Chondrocyte (in vitro differentiated cells): ENCODE measurements at regions not wholly inside any gene's neighbourhood (a gene's known extent, or its start where the extent isn't known, plus 50 kb on each side); places are given as distances from the start of the nearest gene placed in this dataset.

Source experiments
- DNase-seq: peaks from one replicate; pipeline ENCODE4 v3.0.0; 2021; ENCODE audit warnings: mixed read lengths, low spot score
- H3K27ac Mint-ChIP-seq: one replicate; pipeline ENCODE4 v1.8.0; 2021; ENCODE audit warnings: mild to moderate bottlenecking, moderate library complexity, mixed read lengths; ENCODE audit not compliant: unreplicated experiment
- H3K27me3 Mint-ChIP-seq: 2 replicates; pipeline ENCODE4 v1.8.0; 2021; ENCODE audit warnings: low read depth, mixed read lengths
- H3K36me3 Mint-ChIP-seq: 2 replicates; pipeline ENCODE4 v1.8.0; 2021; ENCODE audit warnings: low read depth, mixed read lengths
- H3K4me1 Mint-ChIP-seq: 2 replicates; pipeline ENCODE4 v1.8.0; 2021; ENCODE audit warnings: low read depth, mild to moderate bottlenecking, mixed read lengths
- H3K4me3 Mint-ChIP-seq: one replicate; pipeline ENCODE4 v1.8.0; 2021; ENCODE audit warnings: mild to moderate bottlenecking, moderate library complexity, mixed read lengths; ENCODE audit not compliant: unreplicated experiment
- H3K9me3 Mint-ChIP-seq: 2 replicates; pipeline ENCODE4 v1.8.0; 2021; ENCODE audit warnings: low read depth, mixed read lengths
- CTCF ChIP-seq: fragments of 200-600 bp; sonication (generic); IDR thresholded peaks from 2 replicates; pipeline ENCODE4 v1.5.0; 2021; ENCODE audit warnings: antibody characterized with exemption, mild to moderate bottlenecking, moderate library complexity

GRCh38 chr16:22670044-22670536 is 143.9 kb upstream of the HS3ST2 start:
- no peak for DNase-seq
- Mint-ChIP-seq H3K4me3 (no peak overlapping the region), H3K27me3 (peaks cover 2% of the 10 kb centered on the region), H3K27ac (no peak overlapping the region), H3K36me3 (no peaks in the 10 kb centered on the region), H3K4me1 (no peaks in the 10 kb centered on the region), H3K9me3 (no peaks in the 10 kb centered on the region)
- no peak for TF ChIP-seq CTCF

DNA sequence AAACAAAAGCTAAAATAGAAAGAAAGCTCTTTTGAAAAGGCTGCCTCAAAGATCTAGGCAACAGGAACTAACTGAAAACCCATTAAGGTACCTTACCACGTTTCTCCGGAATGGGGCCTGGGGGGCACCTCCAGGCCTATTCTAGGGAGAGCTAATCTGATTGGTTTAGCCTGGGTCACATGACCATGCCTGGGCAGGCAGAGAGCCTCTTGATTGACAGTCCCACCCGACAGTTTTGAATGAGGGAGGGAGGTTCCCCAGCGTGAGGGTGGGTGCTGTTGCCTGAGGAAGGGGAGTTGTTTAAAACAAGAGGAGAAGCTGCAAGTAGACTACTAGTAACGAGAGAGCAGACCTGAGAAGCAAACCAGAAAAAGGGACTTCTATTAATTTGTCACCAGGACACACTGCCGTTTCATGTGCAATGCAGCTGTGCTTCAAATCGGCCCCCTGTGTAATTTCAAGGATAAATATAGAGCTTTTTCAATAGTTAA is 143.4 kb upstream of the HS3ST2 start:
- Mint-ChIP-seq H3K4me1 (no peaks in the 10 kb centered on the region), H3K36me3 (no peaks in the 10 kb centered on the region), H3K4me3 (no peak overlapping the region), H3K27ac (no peak overlapping the region), H3K27me3 (peaks cover 2% of the 10 kb centered on the region), H3K9me3 (no peaks in the 10 kb centered on the region)
- no peak for TF ChIP-seq CTCF
- no peak for DNase-seq

DNA sequence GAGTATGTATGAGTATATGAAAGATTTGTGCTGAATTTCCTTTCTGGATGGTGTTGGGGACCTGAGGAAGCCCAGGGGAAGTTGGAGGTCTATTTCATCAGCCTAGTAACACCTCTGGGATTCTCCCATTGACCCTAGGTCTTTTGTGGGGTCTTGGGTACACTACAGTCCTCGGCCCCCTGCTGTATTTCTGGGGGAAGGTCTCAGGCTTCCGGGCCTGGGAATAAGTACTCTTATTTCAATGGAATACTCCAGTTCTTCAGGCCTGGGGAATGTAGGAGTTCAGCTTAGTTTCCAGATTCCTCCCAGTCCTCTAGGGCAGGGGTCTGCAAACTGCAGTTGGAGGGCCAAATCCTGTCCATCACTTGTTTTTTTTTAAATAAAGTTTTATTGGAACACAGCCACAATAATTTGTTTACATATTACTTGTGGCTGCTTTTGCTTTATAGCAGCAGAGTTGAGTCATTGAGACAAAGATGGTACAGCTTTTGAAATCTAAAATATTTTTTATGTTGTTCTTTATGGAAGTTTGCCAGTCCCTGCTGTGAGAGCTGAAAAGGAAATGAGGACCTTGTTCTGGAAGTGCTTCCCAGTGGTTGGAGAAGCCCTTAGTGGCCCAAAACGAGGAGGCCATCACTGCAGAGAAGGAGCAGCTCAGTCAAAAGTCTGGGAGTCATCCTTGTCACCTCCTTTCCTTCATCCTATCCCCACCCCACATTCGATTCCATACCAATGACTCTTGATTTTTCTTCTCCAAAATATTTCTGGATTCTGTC is 142.5 kb upstream of the HS3ST2 start:
- peaks cover 2% of the 10 kb centered on the region for H3K27me3 Mint-ChIP-seq
- no peaks in the 10 kb centered on the region for H3K9me3 Mint-ChIP-seq
- DNase-seq, result no peak

GRCh38 chr16:22672830-22673210 is 141.1 kb upstream of the HS3ST2 start:
- Mint-ChIP-seq H3K9me3 (no peaks in the 10 kb centered on the region), H3K27ac (no peak overlapping the region), H3K27me3 (peaks cover 6% of the 10 kb centered on the region), H3K36me3 (no peaks in the 10 kb centered on the region), H3K4me1 (no peaks in the 10 kb centered on the region), H3K4me3 (no peak overlapping the region)
- no peak for DNase-seq
- no peak for TF ChIP-seq CTCF

More for the DNA sequence above, 142.5 kb upstream of the HS3ST2 start:
- no peaks in the 10 kb centered on the region for H3K36me3 Mint-ChIP-seq
- H3K27ac Mint-ChIP-seq, result no peak overlapping the region
- no peak for TF ChIP-seq CTCF
- H3K4me3 Mint-ChIP-seq, result no peak overlapping the region
- no peaks in the 10 kb centered on the region for H3K4me1 Mint-ChIP-seq

DNA sequence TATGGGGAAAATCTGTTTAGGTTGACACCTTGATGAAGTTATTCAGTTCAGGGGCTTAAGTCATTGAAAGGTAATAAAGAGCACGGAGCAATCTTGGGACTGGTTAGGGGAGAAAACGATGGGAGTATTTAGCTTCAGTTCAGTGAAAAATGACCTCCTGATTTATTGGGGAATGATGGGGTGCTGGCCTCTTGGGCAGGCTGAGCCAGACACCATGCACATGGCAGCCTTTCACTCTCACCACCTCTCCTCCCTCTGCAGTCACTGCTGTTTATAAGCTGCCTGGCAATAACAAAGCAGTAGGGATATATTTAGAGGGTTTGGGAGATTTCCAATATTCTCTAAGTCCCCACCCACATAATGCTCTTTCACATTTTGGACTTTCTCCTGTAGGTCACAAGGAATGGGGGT is 140.5 kb upstream of the HS3ST2 start:
- no peak overlapping the region for H3K27ac Mint-ChIP-seq
- no peak for DNase-seq
- no peak for TF ChIP-seq CTCF
- H3K27me3 Mint-ChIP-seq, result peaks cover 4% of the 10 kb centered on the region
- H3K4me3 Mint-ChIP-seq, result no peak overlapping the region
- no peaks in the 10 kb centered on the region for H3K4me1 Mint-ChIP-seq
- no peaks in the 10 kb centered on the region for H3K9me3 Mint-ChIP-seq
- no peaks in the 10 kb centered on the region for H3K36me3 Mint-ChIP-seq
